ENCODE measurements at regions not wholly inside any gene's neighbourhood (a gene's known extent, or its start where the extent isn't known, plus 50 kb on each side); places are given as distances from the start of the nearest gene placed in this dataset.
A peak's percentile ranks its signal among the peaks of the same experiment; 100 is the strongest.

- no peak for TF ChIP-seq CTCF (IDR thresholded peaks at IDR 0.05; ENCODE audit: control insufficient read depth, insufficient read depth, low read depth, low read length, missing control alignments)
- H3K4me3 ChIP-seq (ENCODE audit: control insufficient read depth, low read depth, low read length) = no peak overlapping the region
- DNase-seq (ENCODE audit: low read depth) = peak; percentile 17
Measured at GRCh38 chr21:36532769-36533467, 53.0 kb upstream of the CLDN14 start.

- TF ChIP-seq CTCF (IDR thresholded peaks at IDR 0.05; ENCODE audit: control insufficient read depth, insufficient read depth, low read depth, low read length, missing control alignments) = no peak
- H3K4me3 ChIP-seq (ENCODE audit: control insufficient read depth, low read depth, low read length) = no peak overlapping the region
- DNase-seq (ENCODE audit: low read depth) = no peak
Measured at GRCh38 chr21:36533468-36533848, 53.5 kb upstream of the CLDN14 start.

GRCh38 chr21:36534656-36535055 is 54.7 kb upstream of the CLDN14 start:
- TF ChIP-seq CTCF (IDR thresholded peaks at IDR 0.05; ENCODE audit: control insufficient read depth, insufficient read depth, low read depth, low read length, missing control alignments) = no peak
- no peak for DNase-seq (ENCODE audit: low read depth)
- H3K4me3 ChIP-seq (ENCODE audit: control insufficient read depth, low read depth, low read length) = no peak overlapping the region

- DNase-seq (ENCODE audit: low read depth) = no peak
Measured at GRCh38 chr21:36535618-36536241, 55.8 kb upstream of the CLDN14 start.

GRCh38 chr21:36538761-36539160 is 58.8 kb upstream of the CLDN14 start:
- TF ChIP-seq CTCF (IDR thresholded peaks at IDR 0.05; ENCODE audit: control insufficient read depth, insufficient read depth, low read depth, low read length, missing control alignments) = no peak
- DNase-seq (ENCODE audit: low read depth) = no peak
- no peak overlapping the region for H3K4me3 ChIP-seq (ENCODE audit: control insufficient read depth, low read depth, low read length)

More at GRCh38 chr21:36535618-36536241, 55.8 kb upstream of the CLDN14 start:
- H3K4me3 ChIP-seq (ENCODE audit: control insufficient read depth, low read depth, low read length) = no peak overlapping the region
- no peak for TF ChIP-seq CTCF (IDR thresholded peaks at IDR 0.05; ENCODE audit: control insufficient read depth, insufficient read depth, low read depth, low read length, missing control alignments)

- no peak for DNase-seq (ENCODE audit: low read depth)
- TF ChIP-seq CTCF (IDR thresholded peaks at IDR 0.05; ENCODE audit: control insufficient read depth, insufficient read depth, low read depth, low read length, missing control alignments) = no peak
- H3K4me3 ChIP-seq (ENCODE audit: control insufficient read depth, low read depth, low read length) = no peak overlapping the region
Measured at GRCh38 chr21:36539434-36540150, 59.7 kb upstream of the CLDN14 start.
